MM.1S (cell line): ENCODE measurements at regions not wholly inside any gene's neighbourhood (a gene's known extent, or its start where the extent isn't known, plus 50 kb on each side); places are given as distances from the start of the nearest gene placed in this dataset.

Experiments used
- DNase-seq: peaks from one replicate; pipeline ENCODE4 v3.0.0-alpha.2; 2015
- H2AFZ ChIP-seq: fragments of 300-600 bp; sonication (generic); 2 replicates; pipeline ENCODE4 v1.6.0; 2016; ENCODE audit warnings: antibody characterized with exemption, low read length
- H3F3A ChIP-seq: fragments of 300-600 bp; sonication (generic); 2 replicates; pipeline ENCODE4 v1.6.1; 2016; ENCODE audit warnings: mild to moderate bottlenecking, antibody characterized with exemption, low read length, moderate library complexity, mixed read lengths; ENCODE audit not compliant: insufficient read depth
- H3K27ac ChIP-seq: fragments of 300-600 bp; sonication (generic); 2 replicates; pipeline ENCODE4 v1.5.1; 2016; ENCODE audit warnings: mild to moderate bottlenecking, low read length
- H3K27me3 ChIP-seq: fragments of 300-600 bp; sonication (generic); replicated peaks from 2 replicates; pipeline ENCODE4 v1.6.0; 2016; ENCODE audit warnings: low read length; ENCODE audit not compliant: insufficient read depth
- H3K36me3 ChIP-seq: fragments of 300-600 bp; sonication (generic); replicated peaks from 2 replicates; pipeline ENCODE4 v1.6.1; 2016; ENCODE audit warnings: mild to moderate bottlenecking, low read length, mixed read lengths; ENCODE audit not compliant: insufficient read depth
- H3K4me1 ChIP-seq: fragments of 300-600 bp; sonication (generic); 2 replicates; pipeline ENCODE4 v1.6.1; 2016; ENCODE audit warnings: low read length, mixed read lengths
- H3K4me2 ChIP-seq: fragments of 300-600 bp; sonication (generic); 2 replicates; pipeline ENCODE4 v1.6.0; 2016; ENCODE audit warnings: low read depth, low read length
- H3K4me3 ChIP-seq: fragments of 300-600 bp; sonication (generic); 2 replicates; pipeline ENCODE4 v1.5.1; 2016; ENCODE audit warnings: low read length, mixed read lengths
- H3K79me2 ChIP-seq: fragments of 300-600 bp; sonication (generic); 2 replicates; pipeline ENCODE4 v1.6.1; 2016; ENCODE audit warnings: mixed run types, low read length, mixed read lengths
- H3K9ac ChIP-seq: fragments of 300-600 bp; sonication (generic); 2 replicates; pipeline ENCODE4 v1.6.1; 2016; ENCODE audit warnings: low read length, mixed read lengths
- H3K9me2 ChIP-seq: fragments of 300-600 bp; sonication (generic); replicated peaks from 2 replicates; pipeline ENCODE4 v1.6.1; 2016; ENCODE audit warnings: mild to moderate bottlenecking, low read length, mixed read lengths; ENCODE audit not compliant: insufficient read depth
- H3K9me3 ChIP-seq: fragments of 300-600 bp; sonication (generic); replicated peaks from 2 replicates; pipeline ENCODE4 v1.6.1; 2016; ENCODE audit warnings: mild to moderate bottlenecking, low read length, mixed read lengths; ENCODE audit not compliant: insufficient read depth
- H4K20me1 ChIP-seq: fragments of 300-600 bp; sonication (generic); 2 replicates; pipeline ENCODE4 v1.6.1; 2016; ENCODE audit warnings: mild to moderate bottlenecking, low read length, moderate library complexity, mixed read lengths; ENCODE audit not compliant: insufficient read depth
- EZH2 ChIP-seq: fragments of 300-600 bp; sonication (generic); optimal IDR thresholded peaks from 2 replicates; pipeline ENCODE3; 2017; ENCODE audit warnings: low read depth, mild to moderate bottlenecking, antibody characterized with exemption, low read length, mixed read lengths
- EZH2phosphoT487 ChIP-seq: fragments of 300-600 bp; sonication (generic); IDR thresholded peaks from 2 replicates; pipeline ENCODE4 v1.6.1; 2018; ENCODE audit warnings: antibody characterized with exemption, low read length
- TF ChIP-seq, protein P1 (sequence below): fragments of 300-600 bp; sonication (generic); IDR thresholded peaks from 2 replicates; pipeline ENCODE4 v1.5.1; 2016; ENCODE audit warnings: antibody characterized with exemption, low read length, mixed read lengths

GRCh38 chr18:40407909-40408308 lies 1547.1 kb upstream of the PIK3C3 start:
- no peaks in the 10 kb centered on the region for H3K27me3 ChIP-seq
- no peak overlapping the region for H3K9ac ChIP-seq
- H3K79me2 ChIP-seq = no peaks in the 10 kb centered on the region
- no peaks in the 10 kb centered on the region for H3K9me2 ChIP-seq
- H3K4me1 ChIP-seq = no peaks in the 10 kb centered on the region
- H3K4me3 ChIP-seq = no peak overlapping the region
- no peak overlapping the region for H3K27ac ChIP-seq
- no peak overlapping the region for H2AFZ ChIP-seq
- no peaks in the 10 kb centered on the region for H3F3A ChIP-seq
- H4K20me1 ChIP-seq = no peaks in the 10 kb centered on the region
- DNase-seq = no peak
- H3K9me3 ChIP-seq = no peaks in the 10 kb centered on the region
- H3K4me2 ChIP-seq = no peak overlapping the region
- no peaks in the 10 kb centered on the region for H3K36me3 ChIP-seq
- no peak for TF ChIP-seq EZH2phosphoT487

GRCh38 chr18:40404284-40404683 lies 1550.8 kb upstream of the PIK3C3 start:
- H3K4me3 ChIP-seq = no peak overlapping the region
- no peak overlapping the region for H3K27ac ChIP-seq
- no peaks in the 10 kb centered on the region for H3K9me2 ChIP-seq
- H3F3A ChIP-seq = no peaks in the 10 kb centered on the region
- H2AFZ ChIP-seq = no peak overlapping the region
- H3K36me3 ChIP-seq = no peaks in the 10 kb centered on the region
- no peaks in the 10 kb centered on the region for H3K4me1 ChIP-seq
- no peaks in the 10 kb centered on the region for H3K9me3 ChIP-seq
- H3K9ac ChIP-seq = no peak overlapping the region
- H3K4me2 ChIP-seq = no peak overlapping the region
- no peak for DNase-seq
- H3K79me2 ChIP-seq = no peaks in the 10 kb centered on the region
- H4K20me1 ChIP-seq = no peaks in the 10 kb centered on the region
- no peak for TF ChIP-seq EZH2
- TF ChIP-seq EZH2phosphoT487 = no peak
- TF ChIP-seq, protein P1, sequence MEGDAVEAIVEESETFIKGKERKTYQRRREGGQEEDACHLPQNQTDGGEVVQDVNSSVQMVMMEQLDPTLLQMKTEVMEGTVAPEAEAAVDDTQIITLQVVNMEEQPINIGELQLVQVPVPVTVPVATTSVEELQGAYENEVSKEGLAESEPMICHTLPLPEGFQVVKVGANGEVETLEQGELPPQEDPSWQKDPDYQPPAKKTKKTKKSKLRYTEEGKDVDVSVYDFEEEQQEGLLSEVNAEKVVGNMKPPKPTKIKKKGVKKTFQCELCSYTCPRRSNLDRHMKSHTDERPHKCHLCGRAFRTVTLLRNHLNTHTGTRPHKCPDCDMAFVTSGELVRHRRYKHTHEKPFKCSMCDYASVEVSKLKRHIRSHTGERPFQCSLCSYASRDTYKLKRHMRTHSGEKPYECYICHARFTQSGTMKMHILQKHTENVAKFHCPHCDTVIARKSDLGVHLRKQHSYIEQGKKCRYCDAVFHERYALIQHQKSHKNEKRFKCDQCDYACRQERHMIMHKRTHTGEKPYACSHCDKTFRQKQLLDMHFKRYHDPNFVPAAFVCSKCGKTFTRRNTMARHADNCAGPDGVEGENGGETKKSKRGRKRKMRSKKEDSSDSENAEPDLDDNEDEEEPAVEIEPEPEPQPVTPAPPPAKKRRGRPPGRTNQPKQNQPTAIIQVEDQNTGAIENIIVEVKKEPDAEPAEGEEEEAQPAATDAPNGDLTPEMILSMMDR = no peak
- H3K27me3 ChIP-seq = no peaks in the 10 kb centered on the region

DNA sequence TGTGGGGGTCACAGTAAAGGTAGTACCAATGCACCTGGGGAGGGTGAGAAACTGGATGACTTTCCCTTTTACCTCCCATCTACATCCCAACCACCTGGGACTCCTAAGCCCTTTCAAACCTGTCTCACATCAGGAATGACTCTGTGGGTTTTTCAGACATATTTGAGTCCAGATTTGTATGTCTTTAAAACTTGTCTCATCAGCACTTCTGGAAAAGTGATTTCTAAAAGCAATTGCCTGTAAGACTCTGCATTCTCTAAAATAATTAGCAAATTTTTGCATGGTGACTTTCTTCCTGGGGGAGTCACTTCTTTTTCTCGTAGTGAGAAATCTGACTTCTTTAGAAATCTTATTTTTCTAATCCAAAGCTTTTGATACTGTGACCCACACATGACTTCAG lies 1553.0 kb upstream of the PIK3C3 start:
- no peaks in the 10 kb centered on the region for H3K79me2 ChIP-seq
- no peak overlapping the region for H3K4me2 ChIP-seq
- no peak for DNase-seq
- no peaks in the 10 kb centered on the region for H3F3A ChIP-seq
- no peak overlapping the region for H3K9ac ChIP-seq
- no peak overlapping the region for H2AFZ ChIP-seq
- no peak overlapping the region for H3K4me3 ChIP-seq
- no peaks in the 10 kb centered on the region for H3K9me3 ChIP-seq
- no peak for TF ChIP-seq EZH2phosphoT487
- no peak for TF ChIP-seq EZH2
- TF ChIP-seq, protein P1 = no peak
- H3K27me3 ChIP-seq = no peaks in the 10 kb centered on the region
- no peak overlapping the region for H3K27ac ChIP-seq
- no peaks in the 10 kb centered on the region for H3K9me2 ChIP-seq
- H3K4me1 ChIP-seq = no peaks in the 10 kb centered on the region
- H4K20me1 ChIP-seq = no peaks in the 10 kb centered on the region
- H3K36me3 ChIP-seq = no peaks in the 10 kb centered on the region

DNA sequence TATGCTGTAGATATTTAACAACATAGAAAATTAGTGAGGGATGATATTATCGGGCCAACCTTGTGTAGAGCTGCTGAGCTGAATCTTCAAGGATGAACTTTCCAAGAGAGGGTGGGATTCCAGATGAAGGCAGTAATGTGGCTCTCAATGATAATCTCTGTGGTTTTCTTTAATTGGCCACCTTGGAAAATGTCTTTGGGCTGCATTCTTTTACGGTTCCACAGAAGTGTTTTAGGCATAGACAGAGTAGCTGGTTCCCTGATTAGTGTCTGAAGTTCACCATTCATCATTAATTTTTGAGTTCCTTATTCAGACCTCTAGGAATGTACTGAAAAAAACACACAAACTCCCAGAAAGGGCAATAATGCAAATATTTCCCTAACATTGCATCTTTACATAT lies 1566.9 kb upstream of the PIK3C3 start:
- Histone ChIP-seq H3K4me1 (no peaks in the 10 kb centered on the region), H3K79me2 (no peaks in the 10 kb centered on the region), H3K9me2 (no peaks in the 10 kb centered on the region), H3K27ac (no peak overlapping the region), H3K9me3 (no peaks in the 10 kb centered on the region), H3K4me2 (no peak overlapping the region), H4K20me1 (no peaks in the 10 kb centered on the region), H2AFZ (no peak overlapping the region), H3F3A (no peaks in the 10 kb centered on the region), H3K27me3 (no peaks in the 10 kb centered on the region), H3K4me3 (no peak overlapping the region), H3K9ac (no peak overlapping the region), H3K36me3 (no peaks in the 10 kb centered on the region)
- no peak for DNase-seq
- TF ChIP-seq, protein P1 = no peak
- no peak for TF ChIP-seq EZH2phosphoT487
- no peak for TF ChIP-seq EZH2
